GM12878 (cell line): ENCODE measurements at regions not wholly inside any gene's neighbourhood (a gene's known extent, or its start where the extent isn't known, plus 50 kb on each side); places are given as distances from the start of the nearest gene placed in this dataset.

Experiments used
- ATAC-seq: fragments of 200-7000 bp; cut with Tn5 transposase; 3 replicates; pipeline ENCODE4 v1.9.1; 2020; ENCODE audit warnings: mild to moderate bottlenecking, moderate library complexity
- BruUV-seq: library from RNA; stranded (reverse); fragments of 400-500 nt; replicated peaks from 2 replicates; lab custom pipeline; 2021; lab: Mats Ljungman, UMichigan
- CTCF ChIA-PET: fragments of 300-600 bp; sonication (Branson Sonifier 250); formaldehyde crosslinking; extraction: SDS; loops from one replicate; lab custom pipeline; 2021; ENCODE audit warnings: inconsistent platforms; lab: Yijun Ruan, JAX
- POLR2A ChIA-PET: fragments of 350-600 bp; formaldehyde crosslinking; extraction: SDS; loops from one replicate; lab custom pipeline; 2021; ENCODE audit warnings: inconsistent platforms; lab: Charles Lee
- RAD21 ChIA-PET: fragments of 300-600 bp; sonication (Branson Sonifier 250); formaldehyde crosslinking; loops from one replicate; lab custom pipeline; 2023; ENCODE audit warnings: antibody characterized with exemption; ENCODE audit not compliant: unreplicated experiment; lab: Charles Lee
- SMC1A ChIA-PET: fragments of 300-600 bp; sonication (Branson Sonifier 250); formaldehyde crosslinking; loops from one replicate; lab custom pipeline; 2023; ENCODE audit not compliant: unreplicated experiment, uncharacterized antibody; lab: Charles Lee
- DNase-seq: peaks from one replicate; pipeline ENCODE4 v3.0.0-alpha.2; 2011; ENCODE audit warnings: low read depth, low spot score
- FAIRE-seq: peaks from 3 replicates; lab custom pipeline; 2011; peaks lifted over from hg19 to GRCh38; lab: Jason Lieb, UNC
- H2AFZ ChIP-seq: 2 replicates; pipeline ENCODE4 v1.6.0; 2011; ENCODE audit warnings: low read depth, low read length, control low read depth; ENCODE audit not compliant: control insufficient read depth
- H3K27ac ChIP-seq: 2 replicates; pipeline ENCODE4 v1.5.1; 2011; ENCODE audit warnings: control low read depth; ENCODE audit not compliant: control insufficient read depth, insufficient read depth
- H3K27me3 ChIP-seq, 2 experiments: replicated peaks in 1 of 2; 2 replicates each; pipeline versions ENCODE4 v1.6.0 to v1.6.1; 2011; ENCODE audit warnings: low read length in 1 of 2; ENCODE audit not compliant: control insufficient read depth in 2 of 2, insufficient read depth in 2 of 2
- H3K36me3 ChIP-seq, 2 experiments: 2 replicates each; pipeline ENCODE4 v1.5.1; 2011; ENCODE audit warnings: low read length in 1 of 2; ENCODE audit not compliant: control insufficient read depth in 2 of 2, insufficient read depth in 2 of 2
- H3K4me1 ChIP-seq: 2 replicates; pipeline ENCODE4 v1.6.1; 2011; ENCODE audit warnings: mild to moderate bottlenecking, low read length, moderate library complexity, mixed read lengths; ENCODE audit not compliant: control insufficient read depth, insufficient read depth
- H3K4me2 ChIP-seq: 2 replicates; pipeline ENCODE4 v1.6.0; 2011; ENCODE audit warnings: control low read depth; ENCODE audit not compliant: control insufficient read depth, insufficient read depth
- H3K4me3 ChIP-seq: fragments of 200-600 bp; sonication (generic); 2 replicates; pipeline ENCODE4 v1.5.1; 2016
- H3K79me2 ChIP-seq: 2 replicates; pipeline ENCODE4 v1.6.0; 2011; ENCODE audit warnings: low read length; ENCODE audit not compliant: control insufficient read depth, insufficient read depth
- H3K9ac ChIP-seq: 2 replicates; pipeline ENCODE4 v1.8.0; 2011; ENCODE audit warnings: low read length, control low read depth, mixed read lengths; ENCODE audit not compliant: control insufficient read depth, insufficient read depth
- H3K9me3 ChIP-seq: replicated peaks from 3 replicates; pipeline ENCODE4 v1.5.1; 2011; ENCODE audit warnings: mild to moderate bottlenecking, low read length; ENCODE audit not compliant: control insufficient read depth, insufficient read depth
- H4K20me1 ChIP-seq: 2 replicates; pipeline ENCODE4 v1.6.0; 2011; ENCODE audit not compliant: control insufficient read depth, insufficient read depth
- CBX5 ChIP-seq: sonication (generic); IDR thresholded peaks from 2 replicates; pipeline ENCODE4 v1.6.1; 2016; ENCODE audit warnings: low read depth, moderate library complexity, mild to moderate bottlenecking, inconsistent platforms
- GABPA ChIP-seq: IDR thresholded peaks from 2 replicates; pipeline ENCODE4 v1.6.1; 2014; ENCODE audit warnings: antibody characterized with exemption, low read depth, mild to moderate bottlenecking, inconsistent platforms
- IKZF2 ChIP-seq, 2 experiments: fragments of 450-650 bp; IDR thresholded peaks; 2 replicates each; pipeline ENCODE4 v1.6.1; 2017; ENCODE audit warnings: mild to moderate bottlenecking in 2 of 2, moderate library complexity in 2 of 2
- JUNB ChIP-seq: IDR thresholded peaks from 2 replicates; pipeline ENCODE4 v1.6.1; 2016; ENCODE audit warnings: antibody characterized with exemption, mild to moderate bottlenecking
- JUND ChIP-seq: IDR thresholded peaks from 2 replicates; pipeline ENCODE4 v1.6.1; 2012; ENCODE audit warnings: low read depth, mild to moderate bottlenecking, low read length, improper control_type of control experiment, moderate library complexity
- NFXL1 ChIP-seq: fragments of 450-650 bp; IDR thresholded peaks from 2 replicates; pipeline ENCODE4 v1.6.1; 2017; ENCODE audit warnings: antibody characterized with exemption, mild to moderate bottlenecking, borderline replicate concordance
- NR2F1 ChIP-seq: fragments of 450-650 bp; conservative IDR thresholded peaks from 2 replicates; pipeline ENCODE4 v1.6.1; 2017; ENCODE audit warnings: mild to moderate bottlenecking
- POLR2A ChIP-seq: IDR thresholded peaks from 2 replicates; pipeline ENCODE4 v1.6.1; 2011; ENCODE audit warnings: low read depth, mild to moderate bottlenecking, low read length
- SMC3 ChIP-seq: IDR thresholded peaks from 2 replicates; pipeline ENCODE4 v1.6.1; 2011; ENCODE audit warnings: low read length, improper control_type of control experiment, borderline replicate concordance
- TCF12 ChIP-seq: IDR thresholded peaks from 2 replicates; pipeline ENCODE4 v1.6.1; 2011; ENCODE audit warnings: low read depth, mild to moderate bottlenecking, low read length
- TCF3 ChIP-seq: IDR thresholded peaks from 2 replicates; pipeline ENCODE4 v1.6.1; 2012; ENCODE audit warnings: low read depth, mild to moderate bottlenecking, low read length, borderline replicate concordance; ENCODE audit not compliant: insufficient read depth
- ZSCAN29 ChIP-seq: fragments of 450-650 bp; IDR thresholded peaks from 2 replicates; pipeline ENCODE4 v1.6.1; 2017; ENCODE audit warnings: mild to moderate bottlenecking, moderate library complexity
- WGBS: methylation state at CpG from one replicate; pipeline ENCODE4 v1.1.6; 2016; ENCODE audit warnings: low lambda C conversion rate; ENCODE audit not compliant: insufficient replicate concordance, insufficient coverage; ENCODE audit errors: missing lambda C conversion rate; 5-methylcytosine and 5-hydroxymethylcytosine counted together
- in situ Hi-C: fragments of 300-500 bp; cut with MboI; formaldehyde crosslinking; loops from 9 replicates; pipeline ENCODE4 v1.14.3; 2018; ENCODE audit warnings: mixed read lengths
- intact Hi-C: fragments of 100-400 bp; cut with micrococcal nuclease; formaldehyde crosslinking; loops from one replicate; pipeline ENCODE4 v1.14.2; 2022; ENCODE audit not compliant: unreplicated experiment
- TF ChIP-seq, protein P1 (sequence below): fragments of 450-650 bp; IDR thresholded peaks from 2 replicates; pipeline ENCODE4 v1.6.1; 2016; ENCODE audit warnings: mild to moderate bottlenecking

DNA sequence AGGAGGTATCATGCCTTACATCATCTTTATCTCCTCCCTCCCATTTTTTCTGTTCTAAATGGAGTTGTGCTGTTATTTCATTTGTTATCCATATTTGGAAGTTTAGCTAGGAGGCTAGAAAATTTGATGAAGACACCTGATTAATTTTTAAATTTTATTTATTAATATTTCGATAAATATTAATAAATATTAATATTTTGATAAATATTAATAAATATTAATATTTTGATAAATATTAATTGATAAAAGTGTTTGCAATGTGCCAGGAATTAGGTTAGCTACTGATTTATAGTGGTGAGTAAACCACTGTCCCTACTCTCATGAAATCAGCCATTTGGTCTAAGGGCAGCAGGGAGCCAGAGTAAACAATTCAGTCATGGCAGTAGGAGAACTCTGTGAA is 161.4 kb downstream of the GNAT3 start (continued):
- TF ChIP-seq SMC3, result no peak
- no peak for TF ChIP-seq NR2F1
- TF ChIP-seq TCF3, result no peak
- TF ChIP-seq GABPA, result no peak
- TF ChIP-seq, protein P1, sequence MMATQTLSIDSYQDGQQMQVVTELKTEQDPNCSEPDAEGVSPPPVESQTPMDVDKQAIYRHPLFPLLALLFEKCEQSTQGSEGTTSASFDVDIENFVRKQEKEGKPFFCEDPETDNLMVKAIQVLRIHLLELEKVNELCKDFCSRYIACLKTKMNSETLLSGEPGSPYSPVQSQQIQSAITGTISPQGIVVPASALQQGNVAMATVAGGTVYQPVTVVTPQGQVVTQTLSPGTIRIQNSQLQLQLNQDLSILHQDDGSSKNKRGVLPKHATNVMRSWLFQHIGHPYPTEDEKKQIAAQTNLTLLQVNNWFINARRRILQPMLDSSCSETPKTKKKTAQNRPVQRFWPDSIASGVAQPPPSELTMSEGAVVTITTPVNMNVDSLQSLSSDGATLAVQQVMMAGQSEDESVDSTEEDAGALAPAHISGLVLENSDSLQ, result no peak
- TF ChIP-seq CBX5, result no peak
- TF ChIP-seq, all 136 proteins: peak for 0

DNA sequence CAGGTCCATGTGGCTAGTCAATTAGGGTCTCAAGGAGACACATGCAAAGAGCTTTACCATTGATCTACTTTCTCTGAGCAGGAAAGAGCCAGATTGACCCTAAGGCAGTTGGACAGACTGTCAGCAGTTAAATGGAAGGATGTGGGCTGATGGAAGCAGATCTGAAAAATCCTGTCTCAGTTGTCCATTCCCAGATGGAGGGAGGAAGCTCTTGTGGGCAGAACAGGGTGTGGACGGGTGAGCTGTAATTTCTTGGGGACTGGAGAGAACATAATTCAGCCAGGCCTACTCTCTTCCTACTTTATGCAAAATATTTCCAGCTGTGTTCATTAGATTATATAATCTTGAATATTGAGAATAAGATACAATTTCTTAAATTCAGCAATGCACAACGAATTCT is 163.6 kb downstream of the GNAT3 start:
- H3K9ac ChIP-seq, result no peak overlapping the region
- no peak for FAIRE-seq
- TF ChIP-seq ZSCAN29, result no peak
- no peak for TF ChIP-seq POLR2A
- TF ChIP-seq JUND, result no peak
- no peak for TF ChIP-seq NFXL1
- no peak for TF ChIP-seq TCF12
- no peak for TF ChIP-seq JUNB
- TF ChIP-seq IKZF2 (IDR thresholded peaks at IDR 0.05), result no peak
- TF ChIP-seq, all 136 proteins: peak for 0
- DNase-seq (no peak), ATAC-seq (no peak)
- no TSS peak for BruUV-seq
- no peaks in the 10 kb centered on the region for H3K79me2 ChIP-seq
- no peaks in the 10 kb centered on the region for H3K36me3 ChIP-seq
- H3K4me1 ChIP-seq, result no peaks in the 10 kb centered on the region
- ChIA-PET SMC1A (no interaction called here), CTCF (interaction anchor here (1.0 kb wide), 1 partner anchor 41 kb away, joined by 3 read pairs; no protein-coding TSS in a partner anchor), POLR2A (no interaction called here), RAD21 (no interaction called here)
- 0% methylated on average over 2 of the region's 2 CpGs for WGBS
- no peaks in the 10 kb centered on the region for H3K9me3 ChIP-seq
- intact Hi-C loops, result no loop called here
- no peak overlapping the region for H3K4me3 ChIP-seq
- no peak overlapping the region for H3K4me2 ChIP-seq
- H3K27ac ChIP-seq, result no peak overlapping the region
- no peaks in the 10 kb centered on the region for H3K27me3 ChIP-seq
- in situ Hi-C loops, result no loop called here
- H2AFZ ChIP-seq, result no peak overlapping the region
- no peaks in the 10 kb centered on the region for H4K20me1 ChIP-seq
